HL-60 (cell line): ENCODE measurements at regions not wholly inside any gene's neighbourhood (a gene's known extent, or its start where the extent isn't known, plus 50 kb on each side); places are given as distances from the start of the nearest gene placed in this dataset.

Experiments
- DNase-seq, 2 experiments: peaks; one replicate each; pipeline ENCODE4 v3.0.0-alpha.2; 2010 to 2020; ENCODE audit warnings: low read depth in 1 of 2, low spot score in 1 of 2
- H3K27ac ChIP-seq: fragments of 250-450 bp; sonication (Bioruptor Pico); replicated peaks from 2 replicates; pipeline ENCODE4 v1.5.1; 2020; ENCODE audit warnings: mild to moderate bottlenecking, moderate library complexity
- H3K27me3 ChIP-seq: fragments of 250-450 bp; sonication (Bioruptor Pico); 2 replicates; pipeline ENCODE4 v1.5.1; 2021; ENCODE audit warnings: mild to moderate bottlenecking, moderate library complexity; ENCODE audit not compliant: insufficient read depth, poor library complexity, severe bottlenecking
- H3K4me3 ChIP-seq: replicated peaks from 2 replicates; pipeline ENCODE4 v1.5.1; 2011; ENCODE audit warnings: mild to moderate bottlenecking, control low read depth, low read length; ENCODE audit not compliant: insufficient read depth
- CTCF ChIP-seq: IDR thresholded peaks from one replicate; pipeline ENCODE4 v1.5.1; 2011; ENCODE audit warnings: low read length, control low read depth, inconsistent platforms; ENCODE audit not compliant: insufficient read depth
- GABPA ChIP-seq: IDR thresholded peaks from 2 replicates; pipeline ENCODE4 v1.6.1; 2012; ENCODE audit warnings: low read depth
- POLR2AphosphoS5 ChIP-seq: IDR thresholded peaks from 2 replicates; pipeline ENCODE4 v1.6.1; 2012; ENCODE audit warnings: low read depth
- SPI1 ChIP-seq: IDR thresholded peaks from 2 replicates; pipeline ENCODE4 v1.6.1; 2012; ENCODE audit warnings: low read depth, mild to moderate bottlenecking, borderline replicate concordance
- TF ChIP-seq, protein P1 (sequence below): IDR thresholded peaks from 2 replicates; pipeline ENCODE4 v1.6.1; 2012; ENCODE audit warnings: low read depth; ENCODE audit not compliant: insufficient replicate concordance

DNA sequence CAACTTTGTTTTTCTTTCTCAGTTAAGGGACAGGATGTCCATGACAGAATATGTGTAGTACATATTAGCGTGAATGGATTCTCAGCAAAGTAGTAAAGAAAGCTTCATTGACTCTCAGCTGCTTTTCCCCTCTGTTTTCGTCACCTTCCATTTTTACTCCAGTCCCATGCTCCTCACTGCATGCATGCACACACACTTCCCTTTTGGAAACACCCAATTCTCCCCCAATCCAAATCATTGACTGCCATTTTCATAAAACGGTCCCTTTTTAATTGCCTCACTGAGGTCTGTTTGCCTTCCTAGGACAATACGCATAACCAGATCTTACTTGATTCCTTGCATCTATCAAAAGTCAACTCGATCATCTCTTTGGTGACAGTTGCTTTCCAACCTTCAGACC is 287.5 kb upstream of the PARD3B start:
- H3K27me3 ChIP-seq, result peaks cover 3% of the 10 kb centered on the region
- no peak for DNase-seq
- H3K4me3 ChIP-seq, result no peak overlapping the region
- TF ChIP-seq CTCF, result no peak
- TF ChIP-seq GABPA, result no peak
- TF ChIP-seq SPI1, result no peak
- TF ChIP-seq, protein P1, sequence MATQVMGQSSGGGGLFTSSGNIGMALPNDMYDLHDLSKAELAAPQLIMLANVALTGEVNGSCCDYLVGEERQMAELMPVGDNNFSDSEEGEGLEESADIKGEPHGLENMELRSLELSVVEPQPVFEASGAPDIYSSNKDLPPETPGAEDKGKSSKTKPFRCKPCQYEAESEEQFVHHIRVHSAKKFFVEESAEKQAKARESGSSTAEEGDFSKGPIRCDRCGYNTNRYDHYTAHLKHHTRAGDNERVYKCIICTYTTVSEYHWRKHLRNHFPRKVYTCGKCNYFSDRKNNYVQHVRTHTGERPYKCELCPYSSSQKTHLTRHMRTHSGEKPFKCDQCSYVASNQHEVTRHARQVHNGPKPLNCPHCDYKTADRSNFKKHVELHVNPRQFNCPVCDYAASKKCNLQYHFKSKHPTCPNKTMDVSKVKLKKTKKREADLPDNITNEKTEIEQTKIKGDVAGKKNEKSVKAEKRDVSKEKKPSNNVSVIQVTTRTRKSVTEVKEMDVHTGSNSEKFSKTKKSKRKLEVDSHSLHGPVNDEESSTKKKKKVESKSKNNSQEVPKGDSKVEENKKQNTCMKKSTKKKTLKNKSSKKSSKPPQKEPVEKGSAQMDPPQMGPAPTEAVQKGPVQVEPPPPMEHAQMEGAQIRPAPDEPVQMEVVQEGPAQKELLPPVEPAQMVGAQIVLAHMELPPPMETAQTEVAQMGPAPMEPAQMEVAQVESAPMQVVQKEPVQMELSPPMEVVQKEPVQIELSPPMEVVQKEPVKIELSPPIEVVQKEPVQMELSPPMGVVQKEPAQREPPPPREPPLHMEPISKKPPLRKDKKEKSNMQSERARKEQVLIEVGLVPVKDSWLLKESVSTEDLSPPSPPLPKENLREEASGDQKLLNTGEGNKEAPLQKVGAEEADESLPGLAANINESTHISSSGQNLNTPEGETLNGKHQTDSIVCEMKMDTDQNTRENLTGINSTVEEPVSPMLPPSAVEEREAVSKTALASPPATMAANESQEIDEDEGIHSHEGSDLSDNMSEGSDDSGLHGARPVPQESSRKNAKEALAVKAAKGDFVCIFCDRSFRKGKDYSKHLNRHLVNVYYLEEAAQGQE, result no peak
- no peak for TF ChIP-seq POLR2AphosphoS5
- no peak overlapping the region for H3K27ac ChIP-seq

GRCh38 chr2:204258890-204259289 is 286.4 kb upstream of the PARD3B start:
- no peak for DNase-seq
- Histone ChIP-seq H3K27ac (no peak overlapping the region), H3K27me3 (peaks cover 2% of the 10 kb centered on the region), H3K4me3 (no peak overlapping the region)
- TF ChIP-seq GABPA (no peak), CTCF (no peak)

- TF ChIP-seq SPI1, result no peak
- peak; percentile 24 for TF ChIP-seq CTCF
- TF ChIP-seq GABPA, result no peak
- no peak for TF ChIP-seq POLR2AphosphoS5
- TF ChIP-seq, protein P1, result no peak
- H3K4me3 ChIP-seq, result no peak overlapping the region
Observed at GRCh38 chr2:204260162-204260877, 285.0 kb upstream of the PARD3B start.

GRCh38 chr2:204260901-204261300 is 284.4 kb upstream of the PARD3B start:
- no peak for DNase-seq
- no peak overlapping the region for H3K4me3 ChIP-seq
- no peak overlapping the region for H3K27ac ChIP-seq
- H3K27me3 ChIP-seq, result peaks cover 8% of the 10 kb centered on the region
- no peak for TF ChIP-seq CTCF
- no peak for TF ChIP-seq POLR2AphosphoS5
- TF ChIP-seq, protein P1, result no peak
- TF ChIP-seq GABPA, result no peak
- TF ChIP-seq SPI1, result no peak

More at GRCh38 chr2:204260162-204260877, 285.0 kb upstream of the PARD3B start:
- DNase-seq, result peak; percentile 6 to 30
- peaks cover 8% of the 10 kb centered on the region for H3K27me3 ChIP-seq
- H3K27ac ChIP-seq, result no peak overlapping the region
